ENCODE measurements at regions not wholly inside any gene's neighbourhood (a gene's known extent, or its start where the extent isn't known, plus 50 kb on each side); places are given as distances from the start of the nearest gene placed in this dataset.
A peak's percentile ranks its signal among the peaks of the same experiment; 100 is the strongest.

DNA sequence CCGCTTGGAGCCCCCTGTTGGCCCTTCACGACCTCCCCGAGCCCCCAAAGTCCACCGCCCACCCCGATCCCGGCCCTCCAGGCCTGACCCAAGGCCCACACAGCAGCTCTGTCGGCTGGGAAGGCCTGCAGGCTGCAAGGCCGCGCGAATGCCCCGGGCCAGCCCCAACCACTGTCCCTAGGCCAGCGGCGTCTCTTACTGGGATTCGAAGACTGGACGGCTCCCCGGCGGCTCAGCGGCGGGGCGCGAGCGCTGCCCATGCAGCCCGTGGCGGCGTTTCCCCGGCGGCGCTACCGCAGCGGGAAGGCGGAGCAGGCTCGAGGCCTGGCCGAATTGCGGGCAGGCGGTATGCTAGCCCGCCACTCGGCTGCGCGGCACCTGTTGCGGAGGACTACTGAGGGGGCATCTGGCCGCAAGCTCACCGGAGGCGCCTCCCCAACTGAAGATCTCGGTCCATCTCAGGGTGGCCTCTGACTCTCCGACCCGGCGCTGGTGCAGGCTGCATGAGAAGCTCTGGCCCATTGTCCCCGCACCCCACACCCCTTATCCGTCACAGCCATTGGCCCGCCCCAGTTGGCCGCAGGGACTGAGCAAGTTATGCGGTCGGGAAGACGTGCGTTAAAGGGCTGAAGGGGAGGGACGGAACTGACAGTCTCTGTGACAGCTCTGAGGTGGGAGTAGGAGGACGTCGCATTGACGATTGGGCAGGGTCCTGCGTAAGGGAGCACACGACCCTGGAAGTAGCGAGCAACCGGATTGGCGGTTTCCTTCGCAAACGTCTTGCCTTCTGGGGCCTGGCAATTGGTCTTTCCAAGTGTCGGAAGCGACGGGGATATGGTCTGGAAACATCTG lies 303.5 kb upstream of the HSFY2 start:
- DNase-seq = peak in 2 of 5 donors; percentile 75 to 90
- intact Hi-C loops (cut with DNase I) = no loop called here
- no peaks in the 10 kb centered on the region for H3K27me3 ChIP-seq (ENCODE audit: control insufficient read depth, insufficient read depth, low read length)
- peak overlapping the region in 2 of 3 donors; percentile 53 to 69 for H3K4me3 ChIP-seq (ENCODE audit: low read length in 3 of 3)
- no peak for FAIRE-seq
- TF ChIP-seq, protein P1, sequence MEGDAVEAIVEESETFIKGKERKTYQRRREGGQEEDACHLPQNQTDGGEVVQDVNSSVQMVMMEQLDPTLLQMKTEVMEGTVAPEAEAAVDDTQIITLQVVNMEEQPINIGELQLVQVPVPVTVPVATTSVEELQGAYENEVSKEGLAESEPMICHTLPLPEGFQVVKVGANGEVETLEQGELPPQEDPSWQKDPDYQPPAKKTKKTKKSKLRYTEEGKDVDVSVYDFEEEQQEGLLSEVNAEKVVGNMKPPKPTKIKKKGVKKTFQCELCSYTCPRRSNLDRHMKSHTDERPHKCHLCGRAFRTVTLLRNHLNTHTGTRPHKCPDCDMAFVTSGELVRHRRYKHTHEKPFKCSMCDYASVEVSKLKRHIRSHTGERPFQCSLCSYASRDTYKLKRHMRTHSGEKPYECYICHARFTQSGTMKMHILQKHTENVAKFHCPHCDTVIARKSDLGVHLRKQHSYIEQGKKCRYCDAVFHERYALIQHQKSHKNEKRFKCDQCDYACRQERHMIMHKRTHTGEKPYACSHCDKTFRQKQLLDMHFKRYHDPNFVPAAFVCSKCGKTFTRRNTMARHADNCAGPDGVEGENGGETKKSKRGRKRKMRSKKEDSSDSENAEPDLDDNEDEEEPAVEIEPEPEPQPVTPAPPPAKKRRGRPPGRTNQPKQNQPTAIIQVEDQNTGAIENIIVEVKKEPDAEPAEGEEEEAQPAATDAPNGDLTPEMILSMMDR (IDR thresholded peaks at IDR 0.05; ENCODE audit: borderline replicate concordance, extremely low read depth, insufficient read depth) = no peak
- H3K27ac ChIP-seq (ENCODE audit: low read depth in 2 of 2, low read length in 2 of 2) = peak overlapping the region; percentile 82 to 89
- no peaks in the 10 kb centered on the region for H3K36me3 ChIP-seq (ENCODE audit: control insufficient read depth in 2 of 3, insufficient read depth in 3 of 3, low read length in 3 of 3)
- H3K9me3 ChIP-seq (ENCODE audit: control insufficient read depth in 2 of 3, insufficient read depth in 1 of 3, low read length in 3 of 3) = no peaks in the 10 kb centered on the region
- peak overlapping the region in 2 of 3 donors; percentile 55 to 67 for H3K9ac ChIP-seq (ENCODE audit: low read length in 3 of 3)
- H3K4me1 ChIP-seq (ENCODE audit: control insufficient read depth in 2 of 3, insufficient read depth in 2 of 3, low read depth in 1 of 3, low read length in 3 of 3) = peaks cover 0 to 2% (median 0%) of the 10 kb centered on the region in 3 donors

DNA sequence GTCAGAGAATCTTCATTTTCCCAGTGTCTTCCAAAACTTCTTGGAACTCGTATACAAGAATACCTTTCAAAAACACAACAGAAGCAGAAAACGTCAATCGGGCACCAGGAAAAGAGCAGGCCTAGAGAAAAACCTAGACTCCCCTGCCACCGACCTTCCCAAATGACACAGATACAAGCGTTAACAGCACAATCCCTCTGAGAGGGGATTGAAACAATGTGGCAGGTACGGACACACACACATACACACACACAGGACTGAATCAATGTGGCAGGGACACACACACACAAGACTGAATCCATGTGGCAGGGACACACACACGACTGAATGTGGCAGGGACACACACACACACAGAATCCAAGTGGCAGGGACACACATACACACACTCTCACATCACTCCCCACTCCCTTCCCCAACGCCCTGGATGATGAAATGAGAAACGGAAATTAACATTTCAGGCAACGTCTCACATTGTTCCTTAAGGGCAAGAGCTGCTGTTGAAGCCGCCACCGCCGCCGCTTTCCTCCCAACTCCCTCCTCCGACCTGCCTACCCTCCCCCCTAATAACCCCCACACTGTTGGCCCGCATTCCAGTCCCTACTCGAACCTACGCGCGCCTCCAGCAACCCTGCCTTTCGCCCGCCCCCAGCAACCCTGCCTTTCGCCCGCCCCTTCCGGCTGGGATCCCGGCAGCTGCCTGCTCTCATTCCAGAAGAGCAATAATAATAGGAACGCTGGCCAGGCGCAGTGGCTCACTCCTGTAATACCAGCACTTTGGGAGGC lies 302.1 kb upstream of the HSFY2 start:
- peaks cover 0 to 2% (median 0%) of the 10 kb centered on the region in 3 donors for H3K4me1 ChIP-seq (ENCODE audit: control insufficient read depth in 2 of 3, insufficient read depth in 2 of 3, low read depth in 1 of 3, low read length in 3 of 3)
- H3K9ac ChIP-seq (ENCODE audit: low read length in 3 of 3) = peak overlapping the region in 2 of 3 donors; percentile 61 to 63
- TF ChIP-seq, protein P1 (IDR thresholded peaks at IDR 0.05; ENCODE audit: borderline replicate concordance, extremely low read depth, insufficient read depth) = no peak
- FAIRE-seq (no peak), DNase-seq (peak in 2 of 5 donors; percentile 91 to 93)
- no peaks in the 10 kb centered on the region for H3K27me3 ChIP-seq (ENCODE audit: control insufficient read depth, insufficient read depth, low read length)
- peak overlapping the region in 2 of 3 donors; percentile 64 to 74 for H3K4me3 ChIP-seq (ENCODE audit: low read length in 3 of 3)
- intact Hi-C loops (cut with DNase I) = no loop called here
- H3K27ac ChIP-seq (ENCODE audit: low read depth in 2 of 2, low read length in 2 of 2) = peak overlapping the region; percentile 89 to 92
- no peaks in the 10 kb centered on the region for H3K36me3 ChIP-seq (ENCODE audit: control insufficient read depth in 2 of 3, insufficient read depth in 3 of 3, low read length in 3 of 3)
- H3K9me3 ChIP-seq (ENCODE audit: control insufficient read depth in 2 of 3, insufficient read depth in 1 of 3, low read length in 3 of 3) = no peaks in the 10 kb centered on the region

DNA sequence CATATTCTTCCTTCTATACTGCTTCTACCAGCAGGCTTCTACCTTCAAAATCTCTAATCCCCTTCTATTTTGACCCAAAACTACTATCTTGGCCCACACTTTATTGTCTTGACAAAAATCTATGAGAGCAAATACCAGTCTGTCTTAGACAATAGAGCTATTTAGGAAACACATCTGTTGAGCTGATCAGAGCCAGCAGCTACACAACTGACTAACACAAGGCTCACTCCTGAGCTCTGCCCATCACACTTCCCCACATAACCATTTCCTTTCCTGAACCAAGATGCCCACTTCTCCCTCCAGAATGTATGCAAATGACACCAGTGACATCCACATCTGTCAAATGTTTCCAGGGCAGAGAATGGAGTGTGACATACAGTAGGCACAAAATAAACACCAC lies 293.9 kb upstream of the HSFY2 start:
- FAIRE-seq (no peak), DNase-seq (no peak)
- Histone ChIP-seq H3K9me3 (ENCODE audit: control insufficient read depth in 2 of 3, insufficient read depth in 1 of 3, low read length in 3 of 3) (no peaks in the 10 kb centered on the region), H3K4me1 (ENCODE audit: control insufficient read depth in 2 of 3, insufficient read depth in 2 of 3, low read depth in 1 of 3, low read length in 3 of 3) (no peaks in the 10 kb centered on the region), H3K27me3 (ENCODE audit: control insufficient read depth, insufficient read depth, low read length) (no peaks in the 10 kb centered on the region), H3K36me3 (ENCODE audit: control insufficient read depth in 2 of 3, insufficient read depth in 3 of 3, low read length in 3 of 3) (no peaks in the 10 kb centered on the region), H3K4me3 (ENCODE audit: low read length in 3 of 3) (no peak overlapping the region), H3K27ac (ENCODE audit: low read depth in 2 of 2, low read length in 2 of 2) (peak overlapping the region; percentile 2 to 37), H3K9ac (ENCODE audit: low read length in 3 of 3) (no peak overlapping the region)
- intact Hi-C loops (cut with DNase I) = no loop called here
- TF ChIP-seq, protein P1 (IDR thresholded peaks at IDR 0.05; ENCODE audit: borderline replicate concordance, extremely low read depth, insufficient read depth) = no peak
